GM23338 (cell line): ENCODE measurements at regions not wholly inside any gene's neighbourhood (a gene's known extent, or its start where the extent isn't known, plus 50 kb on each side); places are given as distances from the start of the nearest gene placed in this dataset.

Experiments
- EZH2 ChIP-seq: fragments of 200-600 bp; sonication (generic); IDR thresholded peaks from one replicate; pipeline ENCODE4 v1.8.0; 2017; ENCODE audit warnings: antibody characterized with exemption, mild to moderate bottlenecking, low read depth; ENCODE audit not compliant: unreplicated experiment
- POLR2AphosphoS5 ChIP-seq: IDR thresholded peaks from 2 replicates; pipeline ENCODE4 v1.6.1; 2016; ENCODE audit warnings: antibody characterized with exemption, low read depth

DNA sequence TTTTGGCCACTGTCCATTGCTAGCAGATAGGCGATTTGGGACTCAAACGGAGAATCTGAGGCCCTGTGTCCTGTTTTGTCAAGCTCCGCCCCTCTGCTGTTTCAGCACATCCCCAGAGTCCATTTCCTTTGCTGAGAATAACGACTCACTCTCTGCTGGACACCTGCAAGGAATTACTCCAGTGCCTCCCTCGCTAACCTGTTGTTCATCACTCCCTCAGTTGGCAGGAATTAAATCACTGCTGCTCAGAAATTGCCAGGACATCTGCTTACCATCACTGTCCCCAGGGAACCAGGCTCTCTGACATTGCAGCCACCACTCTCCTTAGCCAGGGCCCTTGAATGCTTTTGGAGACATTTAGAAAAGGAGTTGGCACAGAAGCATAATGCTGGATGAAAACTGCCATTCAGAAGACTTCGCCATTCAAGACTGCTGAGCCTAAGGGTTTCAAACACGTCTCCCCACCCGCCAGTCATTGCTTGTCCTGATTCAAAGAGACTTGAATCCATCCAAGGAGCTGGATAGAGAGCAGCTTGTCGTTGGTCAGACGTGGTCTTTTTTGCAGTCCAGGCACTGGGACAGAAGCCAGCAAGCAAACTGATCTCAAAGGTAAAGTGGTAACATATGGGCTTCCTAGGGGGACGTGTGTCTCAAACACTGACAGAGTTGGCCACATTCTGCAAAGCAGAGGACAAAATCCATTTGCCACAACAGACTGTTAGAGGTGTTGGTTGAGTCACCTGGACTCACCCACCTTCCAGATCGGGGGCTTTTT is 155.3 kb downstream of the UXS1 start:
- no peak for TF ChIP-seq EZH2
- TF ChIP-seq POLR2AphosphoS5 = no peak
